Naive thymus-derived CD8-positive, alpha-beta T cell (primary cell): ENCODE measurements at regions not wholly inside any gene's neighbourhood (a gene's known extent, or its start where the extent isn't known, plus 50 kb on each side); places are given as distances from the start of the nearest gene placed in this dataset.

Source experiments
- ATAC-seq, 2 donors: fragments of 150-1000 bp; cut with Tn5 transposase in 1 of 2; sonication (Bioruptor Pico), chemical (Tn5 transposase) in 1 of 2; 1 replicate in 1 of 2; 2 replicates in 1 of 2; pipeline ENCODE4 v1.10.0; 2021; ENCODE audit warnings: mild to moderate bottlenecking in 2 of 2, moderate library complexity in 2 of 2
- POLR2A ChIA-PET: fragments of 350-600 bp; sonication (Branson Sonifier 250); formaldehyde crosslinking; loops from one replicate; lab custom pipeline; 2021; ENCODE audit warnings: antibody characterized with exemption; lab: Charles Lee
- DNase-seq, 10 donors: peaks; one replicate each; pipeline versions ENCODE4 v3.0.0 to v3.0.0-alpha.2; 2020 to 2022
- H3K27ac Mint-ChIP-seq, 10 donors: one replicate each; pipeline ENCODE4 v1.8.0; 2020 to 2022; ENCODE audit warnings: mild to moderate bottlenecking in 10 of 10, mixed read lengths in 10 of 10, moderate library complexity in 4 of 10, inconsistent platforms in 1 of 10
- H3K27me3 Mint-ChIP-seq, 5 donors: one replicate each; pipeline ENCODE4 v1.8.0; 2021 to 2022; ENCODE audit warnings: mixed read lengths in 5 of 5
- H3K36me3 Mint-ChIP-seq, 3 donors: one replicate each; pipeline ENCODE4 v1.8.0; 2020 to 2022; ENCODE audit warnings: mixed read lengths in 3 of 3, mild to moderate bottlenecking in 2 of 3, inconsistent platforms in 1 of 3
- H3K4me1 Mint-ChIP-seq, 4 donors: one replicate each; pipeline ENCODE4 v1.8.0; 2021 to 2022; ENCODE audit warnings: mixed read lengths in 4 of 4
- H3K4me3 Mint-ChIP-seq, 10 donors: one replicate each; pipeline ENCODE4 v1.8.0; 2020 to 2022; ENCODE audit warnings: mild to moderate bottlenecking in 10 of 10, mixed read lengths in 10 of 10, moderate library complexity in 6 of 10, inconsistent platforms in 1 of 10
- H3K9me3 Mint-ChIP-seq, 9 donors: one replicate each; pipeline ENCODE4 v1.8.0; 2020 to 2022; ENCODE audit warnings: mixed read lengths in 9 of 9, mild to moderate bottlenecking in 3 of 9, inconsistent platforms in 1 of 9, moderate library complexity in 1 of 9

- DNase-seq = no peak
- H3K4me1 Mint-ChIP-seq = no peaks in the 10 kb centered on the region
- peaks cover 0 to 19% (median 0%) of the 10 kb centered on the region in 9 donors for H3K9me3 Mint-ChIP-seq
- no peak for ATAC-seq
- POLR2A ChIA-PET = no interaction called here
- H3K36me3 Mint-ChIP-seq = no peaks in the 10 kb centered on the region
- peaks cover 0 to 5% (median 0%) of the 10 kb centered on the region in 5 donors for H3K27me3 Mint-ChIP-seq
- no peak overlapping the region for H3K27ac Mint-ChIP-seq
- H3K4me3 Mint-ChIP-seq = no peak overlapping the region
These were observed 350.3 kb upstream of the LYPLAL1 start for GRCh38 chr1:218823291-218823900.

- Mint-ChIP-seq H3K4me3 (no peak overlapping the region), H3K4me1 (no peaks in the 10 kb centered on the region), H3K27ac (no peak overlapping the region), H3K9me3 (peaks cover 0 to 2% (median 0%) of the 10 kb centered on the region in 9 donors), H3K36me3 (no peaks in the 10 kb centered on the region), H3K27me3 (no peaks in the 10 kb centered on the region)
- POLR2A ChIA-PET = no interaction called here
- DNase-seq (no peak), ATAC-seq (no peak)
These were observed 346.2 kb upstream of the LYPLAL1 start for GRCh38 chr1:218827486-218827885.

GRCh38 chr1:218828125-218828650 lies 345.5 kb upstream of the LYPLAL1 start:
- no peaks in the 10 kb centered on the region for H3K4me1 Mint-ChIP-seq
- no peaks in the 10 kb centered on the region for H3K36me3 Mint-ChIP-seq
- DNase-seq (no peak), ATAC-seq (no peak)
- H3K9me3 Mint-ChIP-seq = peaks cover 0 to 2% (median 0%) of the 10 kb centered on the region in 9 donors
- POLR2A ChIA-PET = no interaction called here
- no peak overlapping the region for H3K27ac Mint-ChIP-seq
- no peak overlapping the region for H3K4me3 Mint-ChIP-seq
- no peaks in the 10 kb centered on the region for H3K27me3 Mint-ChIP-seq

GRCh38 chr1:218829097-218829496 lies 344.6 kb upstream of the LYPLAL1 start:
- no peak for DNase-seq
- H3K9me3 Mint-ChIP-seq = peaks cover 0 to 2% (median 0%) of the 10 kb centered on the region in 9 donors
- H3K4me3 Mint-ChIP-seq = no peak overlapping the region
- H3K4me1 Mint-ChIP-seq = no peaks in the 10 kb centered on the region
- POLR2A ChIA-PET = no interaction called here
- ATAC-seq = no peak
- H3K36me3 Mint-ChIP-seq = peaks cover 0 to 1% (median 0%) of the 10 kb centered on the region in 3 donors
- H3K27me3 Mint-ChIP-seq = peaks cover 0 to 2% (median 0%) of the 10 kb centered on the region in 5 donors
- H3K27ac Mint-ChIP-seq = no peak overlapping the region

- H3K4me1 Mint-ChIP-seq = no peaks in the 10 kb centered on the region
- POLR2A ChIA-PET = no interaction called here
- ATAC-seq (no peak), DNase-seq (no peak)
- H3K9me3 Mint-ChIP-seq = peaks cover 0 to 13% (median 0%) of the 10 kb centered on the region in 9 donors
- peaks cover 0 to 4% (median 3%) of the 10 kb centered on the region in 5 donors for H3K27me3 Mint-ChIP-seq
- no peak overlapping the region for H3K27ac Mint-ChIP-seq
- H3K36me3 Mint-ChIP-seq = peaks cover 0 to 4% (median 0%) of the 10 kb centered on the region in 3 donors
- H3K4me3 Mint-ChIP-seq = no peak overlapping the region
These were observed 338.1 kb upstream of the LYPLAL1 start for GRCh38 chr1:218835609-218836008.

- Mint-ChIP-seq H3K4me3 (no peak overlapping the region), H3K27ac (no peak overlapping the region), H3K36me3 (peaks cover 0 to 9% (median 0%) of the 10 kb centered on the region in 3 donors), H3K9me3 (peaks cover 0 to 13% (median under 1%) of the 10 kb centered on the region in 9 donors), H3K27me3 (peaks cover 0 to 4% (median 3%) of the 10 kb centered on the region in 5 donors), H3K4me1 (no peaks in the 10 kb centered on the region)
- POLR2A ChIA-PET = no interaction called here
- DNase-seq = no peak
- ATAC-seq = no peak
These were observed 337.4 kb upstream of the LYPLAL1 start for GRCh38 chr1:218836264-218836663.

- Mint-ChIP-seq H3K4me3 (no peak overlapping the region), H3K9me3 (peaks cover 0 to 13% (median 1%) of the 10 kb centered on the region in 9 donors), H3K4me1 (no peaks in the 10 kb centered on the region), H3K27me3 (peaks cover 0 to 4% (median 3%) of the 10 kb centered on the region in 5 donors), H3K27ac (no peak overlapping the region), H3K36me3 (peaks cover 0 to 9% (median 0%) of the 10 kb centered on the region in 3 donors)
- no peak for DNase-seq
- no peak for ATAC-seq
- POLR2A ChIA-PET = no interaction called here
These were observed 336.6 kb upstream of the LYPLAL1 start for GRCh38 chr1:218837051-218837450.

- ATAC-seq = no peak
- Mint-ChIP-seq H3K4me3 (no peak overlapping the region), H3K9me3 (peaks cover 0 to 20% (median 8%) of the 10 kb centered on the region in 9 donors), H3K4me1 (no peaks in the 10 kb centered on the region), H3K27me3 (no peaks in the 10 kb centered on the region), H3K27ac (no peak overlapping the region), H3K36me3 (peaks cover 0 to 5% (median 0%) of the 10 kb centered on the region in 3 donors)
- POLR2A ChIA-PET = no interaction called here
- no peak for DNase-seq
These were observed 328.1 kb upstream of the LYPLAL1 start for GRCh38 chr1:218845589-218845988.

- ATAC-seq = no peak
- POLR2A ChIA-PET = no interaction called here
- H3K27ac Mint-ChIP-seq = no peak overlapping the region
- H3K4me1 Mint-ChIP-seq = no peaks in the 10 kb centered on the region
- no peak overlapping the region for H3K4me3 Mint-ChIP-seq
- DNase-seq = no peak
- peaks cover 0 to under 1% (median 0%) of the 10 kb centered on the region in 3 donors for H3K36me3 Mint-ChIP-seq
- no peaks in the 10 kb centered on the region for H3K27me3 Mint-ChIP-seq
- peaks cover 0 to 20% (median 4%) of the 10 kb centered on the region in 9 donors for H3K9me3 Mint-ChIP-seq
These were observed 327.5 kb upstream of the LYPLAL1 start for GRCh38 chr1:218846181-218846580.

GRCh38 chr1:218847089-218847768 lies 326.4 kb upstream of the LYPLAL1 start:
- DNase-seq = no peak
- Mint-ChIP-seq H3K27me3 (no peaks in the 10 kb centered on the region), H3K4me1 (no peaks in the 10 kb centered on the region), H3K9me3 (peaks cover 0 to 20% (median 4%) of the 10 kb centered on the region in 9 donors), H3K4me3 (no peak overlapping the region), H3K27ac (no peak overlapping the region), H3K36me3 (no peaks in the 10 kb centered on the region)
- ATAC-seq = no peak
- POLR2A ChIA-PET = no interaction called here

GRCh38 chr1:218848009-218848408 lies 325.7 kb upstream of the LYPLAL1 start:
- H3K36me3 Mint-ChIP-seq = no peaks in the 10 kb centered on the region
- POLR2A ChIA-PET = no interaction called here
- H3K27me3 Mint-ChIP-seq = no peaks in the 10 kb centered on the region
- ATAC-seq (no peak), DNase-seq (no peak)
- no peak overlapping the region for H3K4me3 Mint-ChIP-seq
- no peak overlapping the region for H3K27ac Mint-ChIP-seq
- no peaks in the 10 kb centered on the region for H3K4me1 Mint-ChIP-seq
- H3K9me3 Mint-ChIP-seq = peaks cover 0 to 17% (median 2%) of the 10 kb centered on the region in 9 donors

GRCh38 chr1:218850367-218850766 lies 323.3 kb upstream of the LYPLAL1 start:
- Mint-ChIP-seq H3K9me3 (peaks cover 0 to 10% (median 1%) of the 10 kb centered on the region in 9 donors), H3K27ac (no peak overlapping the region), H3K4me1 (no peaks in the 10 kb centered on the region), H3K36me3 (no peaks in the 10 kb centered on the region), H3K27me3 (no peaks in the 10 kb centered on the region), H3K4me3 (no peak overlapping the region)
- ATAC-seq (no peak), DNase-seq (no peak)
- POLR2A ChIA-PET = no interaction called here

- no peak for DNase-seq
- Mint-ChIP-seq H3K4me1 (no peaks in the 10 kb centered on the region), H3K4me3 (no peak overlapping the region), H3K27me3 (no peaks in the 10 kb centered on the region), H3K27ac (no peak overlapping the region), H3K36me3 (no peaks in the 10 kb centered on the region), H3K9me3 (peaks cover 0 to 2% (median 0%) of the 10 kb centered on the region in 9 donors)
- POLR2A ChIA-PET = no interaction called here
- no peak for ATAC-seq
These were observed 322.1 kb upstream of the LYPLAL1 start for GRCh38 chr1:218851586-218851985.
